ENCODE measurements at regions not wholly inside any gene's neighbourhood (a gene's known extent, or its start where the extent isn't known, plus 50 kb on each side); places are given as distances from the start of the nearest gene placed in this dataset.
"Not testable (repeated sequence)": the region's sequence is repeated elsewhere in the genome, so short reads cannot be mapped to it uniquely, and the experiment has no call there.

GRCh38 chr17:30729471-30730170, 94.9 kb downstream of the CRLF3 start:
- H4K20me1 ChIP-seq (ENCODE audit: insufficient read depth); CTCF ChIA-PET; DNase-seq (ENCODE audit: low read depth, low spot score); POLR2A ChIA-PET; ATAC-seq; intact Hi-C loops (cut with micrococcal nuclease); H3K36me3 ChIP-seq (ENCODE audit: control insufficient read depth in 1 of 2, insufficient read depth in 2 of 2, low read length in 2 of 2); H3K9me2 ChIP-seq (ENCODE audit: insufficient read depth); H3K9ac ChIP-seq (ENCODE audit: low read length); H3K4me3 ChIP-seq (replicated peaks in 1 of 2; ENCODE audit: low read depth in 1 of 2, low read length in 2 of 2); H3K4me2 ChIP-seq (ENCODE audit: low read length); H2AFZ ChIP-seq (ENCODE audit: low read depth, low read length, poor library complexity, severe bottlenecking); RAD21 ChIA-PET (ENCODE audit: low non-redundant PET in 1 of 2, low total read pairs in 2 of 2, uncharacterized antibody in 2 of 2, unreplicated experiment in 2 of 2); H3K27ac ChIP-seq (ENCODE audit: low read depth, low read length); H3K9me3 ChIP-seq (ENCODE audit: control insufficient read depth in 1 of 2, insufficient read depth in 1 of 2, low read depth in 1 of 2, low read length in 2 of 2); H3K27me3 ChIP-seq (ENCODE audit: insufficient read depth, low read length); BruUV-seq (replicated peaks): not testable (repeated sequence)
- Histone ChIP-seq H3K4me1 (ENCODE audit: control insufficient read depth in 1 of 2, insufficient read depth in 2 of 2, low read length in 2 of 2) (peaks cover 4 to 25% of the 10 kb centered on the region in 2 experiments), H3K79me2 (ENCODE audit: insufficient read depth, low read length) (peaks cover 66% of the 10 kb centered on the region)

GRCh38 chr17:30727517-30727916, 97.0 kb downstream of the CRLF3 start:
- H3K4me3 ChIP-seq (replicated peaks in 1 of 2; ENCODE audit: low read depth in 1 of 2, low read length in 2 of 2); H4K20me1 ChIP-seq (ENCODE audit: insufficient read depth); RAD21 ChIA-PET (ENCODE audit: low non-redundant PET in 1 of 2, low total read pairs in 2 of 2, uncharacterized antibody in 2 of 2, unreplicated experiment in 2 of 2); H3K9me2 ChIP-seq (ENCODE audit: insufficient read depth); H3K27ac ChIP-seq (ENCODE audit: low read depth, low read length); H3K9ac ChIP-seq (ENCODE audit: low read length); H2AFZ ChIP-seq (ENCODE audit: low read depth, low read length, poor library complexity, severe bottlenecking); H3K9me3 ChIP-seq (ENCODE audit: control insufficient read depth in 1 of 2, insufficient read depth in 1 of 2, low read depth in 1 of 2, low read length in 2 of 2); H3K36me3 ChIP-seq (ENCODE audit: control insufficient read depth in 1 of 2, insufficient read depth in 2 of 2, low read length in 2 of 2); intact Hi-C loops (cut with micrococcal nuclease); DNase-seq (ENCODE audit: low read depth, low spot score); H3K4me2 ChIP-seq (ENCODE audit: low read length); H3K27me3 ChIP-seq (ENCODE audit: insufficient read depth, low read length); BruUV-seq (replicated peaks); CTCF ChIA-PET; POLR2A ChIA-PET; ATAC-seq: not testable (repeated sequence)
- H3K4me1 ChIP-seq (ENCODE audit: control insufficient read depth in 1 of 2, insufficient read depth in 2 of 2, low read length in 2 of 2), result peaks cover 0 to 18% of the 10 kb centered on the region in 2 experiments; a peak in 2 of 4 replicates
- peaks cover 58% of the 10 kb centered on the region for H3K79me2 ChIP-seq (ENCODE audit: insufficient read depth, low read length)

- RAD21 ChIA-PET (ENCODE audit: low non-redundant PET in 1 of 2, low total read pairs in 2 of 2, uncharacterized antibody in 2 of 2, unreplicated experiment in 2 of 2); H3K36me3 ChIP-seq (ENCODE audit: control insufficient read depth in 1 of 2, insufficient read depth in 2 of 2, low read length in 2 of 2); DNase-seq (ENCODE audit: low read depth, low spot score); BruUV-seq (replicated peaks); ATAC-seq; H3K27ac ChIP-seq (ENCODE audit: low read depth, low read length); H2AFZ ChIP-seq (ENCODE audit: low read depth, low read length, poor library complexity, severe bottlenecking); H3K4me2 ChIP-seq (ENCODE audit: low read length); H3K4me3 ChIP-seq (replicated peaks in 1 of 2; ENCODE audit: low read depth in 1 of 2, low read length in 2 of 2); H4K20me1 ChIP-seq (ENCODE audit: insufficient read depth); POLR2A ChIA-PET; H3K9ac ChIP-seq (ENCODE audit: low read length); H3K9me2 ChIP-seq (ENCODE audit: insufficient read depth); H3K9me3 ChIP-seq (ENCODE audit: control insufficient read depth in 1 of 2, insufficient read depth in 1 of 2, low read depth in 1 of 2, low read length in 2 of 2); H3K27me3 ChIP-seq (ENCODE audit: insufficient read depth, low read length); intact Hi-C loops (cut with micrococcal nuclease); CTCF ChIA-PET: not testable (repeated sequence)
- H3K4me1 ChIP-seq (ENCODE audit: control insufficient read depth in 1 of 2, insufficient read depth in 2 of 2, low read length in 2 of 2), result peaks cover 0 to 18% of the 10 kb centered on the region in 2 experiments; a peak in 2 of 4 replicates
- peaks cover 59% of the 10 kb centered on the region for H3K79me2 ChIP-seq (ENCODE audit: insufficient read depth, low read length)
Measured at GRCh38 chr17:30726734-30727133, 97.8 kb downstream of the CRLF3 start.

- H2AFZ ChIP-seq (ENCODE audit: low read depth, low read length, poor library complexity, severe bottlenecking); RAD21 ChIA-PET (ENCODE audit: low non-redundant PET in 1 of 2, low total read pairs in 2 of 2, uncharacterized antibody in 2 of 2, unreplicated experiment in 2 of 2); H3K4me2 ChIP-seq (ENCODE audit: low read length); H4K20me1 ChIP-seq (ENCODE audit: insufficient read depth); H3K27me3 ChIP-seq (ENCODE audit: insufficient read depth, low read length); H3K9me2 ChIP-seq (ENCODE audit: insufficient read depth); H3K4me3 ChIP-seq (replicated peaks in 1 of 2; ENCODE audit: low read depth in 1 of 2, low read length in 2 of 2); intact Hi-C loops (cut with micrococcal nuclease); H3K27ac ChIP-seq (ENCODE audit: low read depth, low read length); POLR2A ChIA-PET; H3K9ac ChIP-seq (ENCODE audit: low read length); ATAC-seq; H3K36me3 ChIP-seq (ENCODE audit: control insufficient read depth in 1 of 2, insufficient read depth in 2 of 2, low read length in 2 of 2); H3K9me3 ChIP-seq (ENCODE audit: control insufficient read depth in 1 of 2, insufficient read depth in 1 of 2, low read depth in 1 of 2, low read length in 2 of 2); CTCF ChIA-PET; BruUV-seq (replicated peaks); DNase-seq (ENCODE audit: low read depth, low spot score): not testable (repeated sequence)
- Histone ChIP-seq H3K4me1 (ENCODE audit: control insufficient read depth in 1 of 2, insufficient read depth in 2 of 2, low read length in 2 of 2) (peaks cover 0 to 18% of the 10 kb centered on the region in 2 experiments; a peak in 2 of 4 replicates), H3K79me2 (ENCODE audit: insufficient read depth, low read length) (peaks cover 59% of the 10 kb centered on the region)
Measured at GRCh38 chr17:30726310-30726709, 98.2 kb downstream of the CRLF3 start.

Measured in HCT116 (cell line).